NOMO-1 treated with dmso at 0.1 percent for 144 hours (cell line): ENCODE measurements at regions not wholly inside any gene's neighbourhood (a gene's known extent, or its start where the extent isn't known, plus 50 kb on each side); places are given as distances from the start of the nearest gene placed in this dataset.
"Not testable (repeated sequence)": the region's sequence is repeated elsewhere in the genome, so short reads cannot be mapped to it uniquely, and the experiment has no call there.

ENCODE experiments used
- DNase-seq: peaks from one replicate; lab custom pipeline; 2025; ENCODE audit not compliant: unreplicated experiment; lab: John Stamatoyannopoulos, UW

GRCh38 chrX:115909017-115909416 lies 261.5 kb upstream of the AGTR2 start:
- no peak for DNase-seq

- DNase-seq = no peak
Measured at GRCh38 chrX:115911967-115912366, 258.6 kb upstream of the AGTR2 start.

GRCh38 chrX:115912372-115912897 lies 258.1 kb upstream of the AGTR2 start:
- no peak for DNase-seq

- DNase-seq = no peak
Measured at GRCh38 chrX:115913575-115913974, 257.0 kb upstream of the AGTR2 start.

GRCh38 chrX:115915625-115916024 lies 254.9 kb upstream of the AGTR2 start:
- DNase-seq = not testable (repeated sequence)

- DNase-seq = no peak
Measured at GRCh38 chrX:115929480-115929879, 241.1 kb upstream of the AGTR2 start.

GRCh38 chrX:115936008-115936407 lies 234.5 kb upstream of the AGTR2 start:
- no peak for DNase-seq

GRCh38 chrX:115939070-115939469 lies 231.5 kb upstream of the AGTR2 start:
- peak; percentile 34 for DNase-seq

GRCh38 chrX:115939636-115940160 lies 230.8 kb upstream of the AGTR2 start:
- DNase-seq = no peak

- no peak for DNase-seq
Measured at GRCh38 chrX:115940348-115940747, 230.2 kb upstream of the AGTR2 start.

GRCh38 chrX:115940888-115941332 lies 229.6 kb upstream of the AGTR2 start:
- DNase-seq = peak; percentile 53

GRCh38 chrX:115941388-115941787 lies 229.2 kb upstream of the AGTR2 start:
- no peak for DNase-seq

- DNase-seq = no peak
Measured at GRCh38 chrX:115946059-115946458, 224.5 kb upstream of the AGTR2 start.

- no peak for DNase-seq
Measured at GRCh38 chrX:115948018-115948923, 222.3 kb upstream of the AGTR2 start.

- DNase-seq = peak; percentile 41
Measured at GRCh38 chrX:115949900-115950822, 220.4 kb upstream of the AGTR2 start.

GRCh38 chrX:115952417-115953092 lies 218.0 kb upstream of the AGTR2 start:
- no peak for DNase-seq

GRCh38 chrX:115957862-115958490 lies 212.6 kb upstream of the AGTR2 start:
- no peak for DNase-seq

- DNase-seq = peak; percentile 23
Measured at GRCh38 chrX:115958687-115959359, 211.7 kb upstream of the AGTR2 start.

- no peak for DNase-seq
Measured at GRCh38 chrX:115960440-115961084, 210.0 kb upstream of the AGTR2 start.
